Daoy (cell line): ENCODE measurements at regions not wholly inside any gene's neighbourhood (a gene's known extent, or its start where the extent isn't known, plus 50 kb on each side); places are given as distances from the start of the nearest gene placed in this dataset.
"Not testable (repeated sequence)": the region's sequence is repeated elsewhere in the genome, so short reads cannot be mapped to it uniquely, and the experiment has no call there.

ENCODE experiments used
- DNase-seq: peaks from one replicate; pipeline ENCODE4 v3.0.0-alpha.2; 2015; ENCODE audit warnings: low read depth

- not testable (repeated sequence) for DNase-seq
These were observed 145.9 kb downstream of the POTEH start for GRCh38 chr22:15835729-15836128.

GRCh38 chr22:15849772-15850171, 159.9 kb downstream of the POTEH start:
- DNase-seq, result not testable (repeated sequence)

- DNase-seq, result not testable (repeated sequence)
These were observed 164.0 kb downstream of the POTEH start for GRCh38 chr22:15853716-15854373.

- DNase-seq, result not testable (repeated sequence)
These were observed 164.6 kb downstream of the POTEH start for GRCh38 chr22:15854421-15854820.

GRCh38 chr22:15854978-15855377, 165.2 kb downstream of the POTEH start:
- DNase-seq, result not testable (repeated sequence)

- DNase-seq, result not testable (repeated sequence)
These were observed 191.1 kb downstream of the POTEH start for GRCh38 chr22:15880926-15881325.

- not testable (repeated sequence) for DNase-seq
These were observed 214.5 kb downstream of the POTEH start for GRCh38 chr22:15904326-15904725.

- DNase-seq, result not testable (repeated sequence)
These were observed 221.9 kb downstream of the POTEH start for GRCh38 chr22:15911704-15912103.

- not testable (repeated sequence) for DNase-seq
These were observed 229.3 kb downstream of the POTEH start for GRCh38 chr22:15919120-15919519.

GRCh38 chr22:15920941-15921340, 231.1 kb downstream of the POTEH start:
- not testable (repeated sequence) for DNase-seq

GRCh38 chr22:15922132-15922531, 232.3 kb downstream of the POTEH start:
- DNase-seq, result not testable (repeated sequence)

- not testable (repeated sequence) for DNase-seq
These were observed 232.8 kb downstream of the POTEH start for GRCh38 chr22:15922666-15923065.

- DNase-seq, result not testable (repeated sequence)
These were observed 235.0 kb downstream of the POTEH start for GRCh38 chr22:15924820-15925219.

GRCh38 chr22:15927172-15927571, 237.3 kb downstream of the POTEH start:
- not testable (repeated sequence) for DNase-seq
